AG09319 (cell line): ENCODE measurements at regions not wholly inside any gene's neighbourhood (a gene's known extent, or its start where the extent isn't known, plus 50 kb on each side); places are given as distances from the start of the nearest gene placed in this dataset.

Experiments used
- DNase-seq: peaks from one replicate; pipeline ENCODE4 v3.0.0-alpha.2; 2010; ENCODE audit warnings: low read depth; ENCODE audit errors: extremely low read depth
- TF ChIP-seq, protein P1 (sequence below): IDR thresholded peaks from 2 replicates; pipeline ENCODE4 v1.5.1; 2011; ENCODE audit warnings: low read depth, mild to moderate bottlenecking, inconsistent platforms, low read length, moderate library complexity

- TF ChIP-seq, protein P1, sequence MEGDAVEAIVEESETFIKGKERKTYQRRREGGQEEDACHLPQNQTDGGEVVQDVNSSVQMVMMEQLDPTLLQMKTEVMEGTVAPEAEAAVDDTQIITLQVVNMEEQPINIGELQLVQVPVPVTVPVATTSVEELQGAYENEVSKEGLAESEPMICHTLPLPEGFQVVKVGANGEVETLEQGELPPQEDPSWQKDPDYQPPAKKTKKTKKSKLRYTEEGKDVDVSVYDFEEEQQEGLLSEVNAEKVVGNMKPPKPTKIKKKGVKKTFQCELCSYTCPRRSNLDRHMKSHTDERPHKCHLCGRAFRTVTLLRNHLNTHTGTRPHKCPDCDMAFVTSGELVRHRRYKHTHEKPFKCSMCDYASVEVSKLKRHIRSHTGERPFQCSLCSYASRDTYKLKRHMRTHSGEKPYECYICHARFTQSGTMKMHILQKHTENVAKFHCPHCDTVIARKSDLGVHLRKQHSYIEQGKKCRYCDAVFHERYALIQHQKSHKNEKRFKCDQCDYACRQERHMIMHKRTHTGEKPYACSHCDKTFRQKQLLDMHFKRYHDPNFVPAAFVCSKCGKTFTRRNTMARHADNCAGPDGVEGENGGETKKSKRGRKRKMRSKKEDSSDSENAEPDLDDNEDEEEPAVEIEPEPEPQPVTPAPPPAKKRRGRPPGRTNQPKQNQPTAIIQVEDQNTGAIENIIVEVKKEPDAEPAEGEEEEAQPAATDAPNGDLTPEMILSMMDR = no peak
- no peak for DNase-seq
These were observed 219.8 kb downstream of the DNAJB9 start for GRCh38 chr7:108789451-108789850.

- no peak for DNase-seq
- TF ChIP-seq, protein P1 = no peak
These were observed 224.8 kb downstream of the DNAJB9 start for GRCh38 chr7:108794466-108794865.

GRCh38 chr7:108802650-108803049 is 233.0 kb downstream of the DNAJB9 start:
- no peak for DNase-seq
- TF ChIP-seq, protein P1 = no peak

GRCh38 chr7:108805808-108806397 is 236.2 kb downstream of the DNAJB9 start:
- DNase-seq = no peak
- TF ChIP-seq, protein P1 = peak; percentile 10

- TF ChIP-seq, protein P1 = no peak
- no peak for DNase-seq
These were observed 239.0 kb downstream of the DNAJB9 start for GRCh38 chr7:108808549-108809266.

DNA sequence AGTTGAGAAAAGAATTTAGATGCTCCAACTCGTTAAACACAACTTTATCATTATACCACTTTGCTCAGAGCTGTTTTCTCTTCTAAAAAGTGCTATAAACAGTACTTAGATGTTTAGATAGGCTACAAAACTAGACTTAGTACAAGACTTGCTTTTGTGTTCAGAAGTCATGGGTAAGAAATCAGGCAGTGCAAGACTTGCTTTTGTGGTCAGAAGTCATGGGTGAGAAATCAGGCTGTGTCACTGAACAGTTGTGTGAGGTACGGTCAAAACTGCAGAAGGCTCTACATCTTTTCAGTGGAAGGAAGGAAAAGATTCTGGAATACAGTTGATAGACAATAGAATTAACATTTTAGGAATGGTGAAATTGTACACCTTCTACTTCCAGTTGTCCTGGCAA is 239.7 kb downstream of the DNAJB9 start:
- DNase-seq = no peak
- TF ChIP-seq, protein P1 = no peak

DNA sequence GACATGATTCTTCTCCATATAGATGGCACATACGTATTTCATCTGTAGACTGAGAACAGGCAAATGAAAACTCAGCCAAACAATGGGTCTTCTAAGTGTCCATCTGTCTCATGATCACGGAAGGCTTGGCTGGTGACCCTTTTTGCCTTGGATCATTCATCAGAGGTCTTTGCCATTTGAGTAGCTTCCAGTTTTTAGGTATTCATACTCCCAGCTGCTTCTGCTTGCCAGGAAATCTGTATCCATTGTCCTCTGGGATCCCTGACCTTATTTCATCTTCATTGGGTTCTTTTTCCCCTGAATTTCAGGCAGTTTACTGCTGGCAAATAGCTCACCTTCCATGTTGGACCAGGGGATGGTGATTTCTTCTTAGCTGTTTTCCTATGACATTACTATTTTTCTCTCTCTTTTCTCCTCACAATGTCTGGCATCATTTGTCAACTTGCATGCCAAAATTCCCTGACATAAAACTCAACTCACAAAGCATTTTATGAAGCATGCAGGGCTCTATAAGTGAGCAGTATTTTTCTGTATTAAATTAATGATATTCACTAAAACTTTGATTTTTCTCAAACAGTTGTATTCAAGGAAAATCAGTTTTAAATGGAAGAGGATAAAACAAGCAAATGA is 241.2 kb downstream of the DNAJB9 start:
- TF ChIP-seq, protein P1 = no peak
- DNase-seq = no peak
